ENCODE measurements at regions not wholly inside any gene's neighbourhood (a gene's known extent, or its start where the extent isn't known, plus 50 kb on each side); places are given as distances from the start of the nearest gene placed in this dataset.

GRCh38 chr1:21341022-21341421 is 50.8 kb upstream of the ECE1 start:
- no peak for TF ChIP-seq POLR2A (IDR thresholded peaks at IDR 0.05)
- TF ChIP-seq, protein P1, sequence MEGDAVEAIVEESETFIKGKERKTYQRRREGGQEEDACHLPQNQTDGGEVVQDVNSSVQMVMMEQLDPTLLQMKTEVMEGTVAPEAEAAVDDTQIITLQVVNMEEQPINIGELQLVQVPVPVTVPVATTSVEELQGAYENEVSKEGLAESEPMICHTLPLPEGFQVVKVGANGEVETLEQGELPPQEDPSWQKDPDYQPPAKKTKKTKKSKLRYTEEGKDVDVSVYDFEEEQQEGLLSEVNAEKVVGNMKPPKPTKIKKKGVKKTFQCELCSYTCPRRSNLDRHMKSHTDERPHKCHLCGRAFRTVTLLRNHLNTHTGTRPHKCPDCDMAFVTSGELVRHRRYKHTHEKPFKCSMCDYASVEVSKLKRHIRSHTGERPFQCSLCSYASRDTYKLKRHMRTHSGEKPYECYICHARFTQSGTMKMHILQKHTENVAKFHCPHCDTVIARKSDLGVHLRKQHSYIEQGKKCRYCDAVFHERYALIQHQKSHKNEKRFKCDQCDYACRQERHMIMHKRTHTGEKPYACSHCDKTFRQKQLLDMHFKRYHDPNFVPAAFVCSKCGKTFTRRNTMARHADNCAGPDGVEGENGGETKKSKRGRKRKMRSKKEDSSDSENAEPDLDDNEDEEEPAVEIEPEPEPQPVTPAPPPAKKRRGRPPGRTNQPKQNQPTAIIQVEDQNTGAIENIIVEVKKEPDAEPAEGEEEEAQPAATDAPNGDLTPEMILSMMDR (IDR thresholded peaks at IDR 0.05 in 8 of 11, conservative IDR thresholded peaks at IDR 0.05 in 3 of 11), result no peak
